ENCODE measurements at regions not wholly inside any gene's neighbourhood (a gene's known extent, or its start where the extent isn't known, plus 50 kb on each side); places are given as distances from the start of the nearest gene placed in this dataset.

- Histone ChIP-seq H3K27ac (no peak overlapping the region), H3K36me3 (no peaks in the 10 kb centered on the region), H3K4me3 (no peak overlapping the region), H3K9me3 (peaks cover 0 to 1% (median 0%) of the 10 kb centered on the region in 3 donors), H3K27me3 (no peaks in the 10 kb centered on the region), H3K4me1 (no peaks in the 10 kb centered on the region)
- in situ Hi-C loops (cut with MboI; ENCODE audit: low sequenced_read_pairs in 4 of 4) (loop anchor here in 1 of 4 donors (25.0 kb wide), 1 partner anchor 568 kb away; no protein-coding TSS in a partner anchor), intact Hi-C loops (cut with DNase I; ENCODE audit: low total_unique reads) (no loop called here)
- ATAC-seq (no peak), DNase-seq (no peak)
- no peak for TF ChIP-seq POLR2A (IDR thresholded peaks at IDR 0.05)
- TF ChIP-seq, protein P1, sequence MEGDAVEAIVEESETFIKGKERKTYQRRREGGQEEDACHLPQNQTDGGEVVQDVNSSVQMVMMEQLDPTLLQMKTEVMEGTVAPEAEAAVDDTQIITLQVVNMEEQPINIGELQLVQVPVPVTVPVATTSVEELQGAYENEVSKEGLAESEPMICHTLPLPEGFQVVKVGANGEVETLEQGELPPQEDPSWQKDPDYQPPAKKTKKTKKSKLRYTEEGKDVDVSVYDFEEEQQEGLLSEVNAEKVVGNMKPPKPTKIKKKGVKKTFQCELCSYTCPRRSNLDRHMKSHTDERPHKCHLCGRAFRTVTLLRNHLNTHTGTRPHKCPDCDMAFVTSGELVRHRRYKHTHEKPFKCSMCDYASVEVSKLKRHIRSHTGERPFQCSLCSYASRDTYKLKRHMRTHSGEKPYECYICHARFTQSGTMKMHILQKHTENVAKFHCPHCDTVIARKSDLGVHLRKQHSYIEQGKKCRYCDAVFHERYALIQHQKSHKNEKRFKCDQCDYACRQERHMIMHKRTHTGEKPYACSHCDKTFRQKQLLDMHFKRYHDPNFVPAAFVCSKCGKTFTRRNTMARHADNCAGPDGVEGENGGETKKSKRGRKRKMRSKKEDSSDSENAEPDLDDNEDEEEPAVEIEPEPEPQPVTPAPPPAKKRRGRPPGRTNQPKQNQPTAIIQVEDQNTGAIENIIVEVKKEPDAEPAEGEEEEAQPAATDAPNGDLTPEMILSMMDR (IDR thresholded peaks at IDR 0.05 in 4 of 5, conservative IDR thresholded peaks at IDR 0.05 in 1 of 5): no peak
Measured at GRCh38 chr7:138169441-138169851, 93.2 kb downstream of the AKR1D1 start.

- Histone ChIP-seq H3K27ac (no peak overlapping the region), H3K9me3 (peaks cover 0 to 3% (median 0%) of the 10 kb centered on the region in 3 donors), H3K4me3 (no peak overlapping the region), H3K36me3 (no peaks in the 10 kb centered on the region), H3K4me1 (no peaks in the 10 kb centered on the region), H3K27me3 (no peaks in the 10 kb centered on the region)
- no peak for ATAC-seq
- in situ Hi-C loops (cut with MboI; ENCODE audit: low sequenced_read_pairs in 4 of 4) (loop anchor here in 2 of 4 donors (10.0 to 25.0 kb wide), 2 partner anchors 565 to 567 kb away; no protein-coding TSS in a partner anchor), intact Hi-C loops (cut with DNase I; ENCODE audit: low total_unique reads) (no loop called here)
- TF ChIP-seq, protein P1 (IDR thresholded peaks at IDR 0.05 in 4 of 5, conservative IDR thresholded peaks at IDR 0.05 in 1 of 5): no peak
- no peak for TF ChIP-seq POLR2A (IDR thresholded peaks at IDR 0.05)
- no peak for DNase-seq
Measured at GRCh38 chr7:138170298-138170697, 94.0 kb downstream of the AKR1D1 start.

DNA sequence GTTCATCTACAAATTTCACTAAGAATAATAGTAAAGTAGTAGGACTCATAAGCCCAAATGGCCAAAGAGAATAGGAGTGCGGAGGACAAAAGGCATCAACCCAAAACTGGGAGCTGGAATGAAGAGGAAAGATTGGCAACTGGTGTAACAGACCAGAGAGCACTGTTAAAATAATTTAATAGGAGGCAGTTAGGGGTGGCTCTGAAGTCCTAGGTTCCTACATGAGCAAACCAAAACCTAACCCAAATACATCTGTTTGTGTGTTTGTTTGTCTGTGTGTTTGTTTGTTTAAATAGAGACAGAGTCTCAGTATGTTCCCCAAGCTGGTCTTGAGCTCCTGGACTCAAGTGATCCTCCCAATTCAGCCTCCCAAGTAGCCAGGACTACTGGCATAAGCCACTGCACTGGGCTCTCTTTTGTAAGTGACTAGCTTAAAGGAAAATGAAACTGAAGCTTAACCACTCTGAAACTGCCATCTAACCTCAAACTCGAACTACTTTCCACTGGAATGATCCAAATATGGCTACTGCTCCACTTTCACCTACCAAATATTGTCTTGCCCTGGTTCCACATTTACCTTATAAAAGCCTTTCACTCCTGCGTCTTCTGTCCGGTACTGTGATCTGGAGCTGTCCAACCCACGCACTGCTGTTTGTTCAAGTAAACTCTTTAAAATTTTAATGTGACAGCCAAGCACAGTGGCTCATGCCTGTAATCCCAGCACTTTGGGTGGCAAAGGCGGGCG is 94.9 kb downstream of the AKR1D1 start:
- intact Hi-C loops (cut with DNase I; ENCODE audit: low total_unique reads): no loop called here
- TF ChIP-seq POLR2A (IDR thresholded peaks at IDR 0.05): no peak
- TF ChIP-seq, protein P1 (IDR thresholded peaks at IDR 0.05 in 4 of 5, conservative IDR thresholded peaks at IDR 0.05 in 1 of 5): no peak
- in situ Hi-C loops (cut with MboI; ENCODE audit: low sequenced_read_pairs in 4 of 4): loop anchor here in 2 of 4 donors (10.0 to 25.0 kb wide), 2 partner anchors 564 to 566 kb away; no protein-coding TSS in a partner anchor
- ATAC-seq (no peak), DNase-seq (no peak)
- H3K9me3 ChIP-seq: peaks cover 0 to 3% (median 0%) of the 10 kb centered on the region in 3 donors
- no peak overlapping the region for H3K27ac ChIP-seq
- no peak overlapping the region for H3K4me3 ChIP-seq
- H3K36me3 ChIP-seq: no peaks in the 10 kb centered on the region
- H3K27me3 ChIP-seq: no peaks in the 10 kb centered on the region
- no peaks in the 10 kb centered on the region for H3K4me1 ChIP-seq

DNA sequence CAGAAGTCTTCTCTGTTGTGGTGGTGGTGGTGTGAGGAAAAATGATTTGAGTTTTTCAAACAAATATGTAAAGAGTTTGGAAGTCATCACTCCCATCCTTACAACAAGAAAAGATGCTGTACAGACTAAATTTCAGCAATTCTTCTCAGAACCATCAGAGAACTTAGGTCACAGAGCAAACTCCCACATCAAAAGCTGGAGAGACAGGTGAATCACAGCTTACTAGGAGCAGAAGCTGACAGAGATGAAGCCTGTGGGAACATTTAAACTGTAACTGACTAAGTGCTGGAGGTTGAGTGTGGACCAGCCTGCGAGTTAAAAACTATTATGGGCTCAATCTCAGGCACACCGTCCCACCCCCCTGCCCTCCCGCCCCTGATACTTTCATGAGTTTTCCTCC is 97.3 kb downstream of the AKR1D1 start:
- no peak for DNase-seq

More for the DNA sequence above, 97.3 kb downstream of the AKR1D1 start:
- intact Hi-C loops (cut with DNase I; ENCODE audit: low total_unique reads): no loop called here
- Histone ChIP-seq H3K27me3 (no peaks in the 10 kb centered on the region), H3K27ac (no peak overlapping the region), H3K4me3 (no peak overlapping the region), H3K4me1 (no peaks in the 10 kb centered on the region), H3K9me3 (peaks cover 0 to 3% (median 0%) of the 10 kb centered on the region in 3 donors), H3K36me3 (no peaks in the 10 kb centered on the region)
- ATAC-seq: no peak
- in situ Hi-C loops (cut with MboI; ENCODE audit: low sequenced_read_pairs in 4 of 4): loop anchor here in 2 of 4 donors (10.0 to 25.0 kb wide), 2 partner anchors 561 to 564 kb away; no protein-coding TSS in a partner anchor
- TF ChIP-seq, protein P1 (IDR thresholded peaks at IDR 0.05 in 4 of 5, conservative IDR thresholded peaks at IDR 0.05 in 1 of 5): no peak
- no peak for TF ChIP-seq POLR2A (IDR thresholded peaks at IDR 0.05)
